ENCODE measurements at regions not wholly inside any gene's neighbourhood (a gene's known extent, or its start where the extent isn't known, plus 50 kb on each side); places are given as distances from the start of the nearest gene placed in this dataset.

DNA sequence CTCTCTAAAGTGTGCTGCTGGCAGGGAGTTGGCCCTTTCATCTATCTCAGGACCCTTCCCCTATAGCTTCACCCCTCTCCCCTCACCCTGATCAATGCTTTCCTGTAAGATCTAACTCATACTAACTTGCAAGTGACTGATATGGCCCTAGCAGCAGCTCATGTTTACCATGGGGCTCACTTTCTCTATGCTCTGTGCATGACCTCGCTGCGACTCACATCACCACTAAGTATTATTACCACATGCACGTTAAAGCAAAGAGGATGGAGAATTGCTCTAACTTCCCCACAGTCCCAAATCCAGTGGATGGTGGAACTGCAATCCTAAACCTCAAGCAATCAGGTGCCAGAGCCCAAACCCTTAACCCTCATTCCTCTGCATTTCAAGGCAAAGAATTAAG, 626.6 kb downstream of the MID1IP1 start:
- TF ChIP-seq, protein P1, sequence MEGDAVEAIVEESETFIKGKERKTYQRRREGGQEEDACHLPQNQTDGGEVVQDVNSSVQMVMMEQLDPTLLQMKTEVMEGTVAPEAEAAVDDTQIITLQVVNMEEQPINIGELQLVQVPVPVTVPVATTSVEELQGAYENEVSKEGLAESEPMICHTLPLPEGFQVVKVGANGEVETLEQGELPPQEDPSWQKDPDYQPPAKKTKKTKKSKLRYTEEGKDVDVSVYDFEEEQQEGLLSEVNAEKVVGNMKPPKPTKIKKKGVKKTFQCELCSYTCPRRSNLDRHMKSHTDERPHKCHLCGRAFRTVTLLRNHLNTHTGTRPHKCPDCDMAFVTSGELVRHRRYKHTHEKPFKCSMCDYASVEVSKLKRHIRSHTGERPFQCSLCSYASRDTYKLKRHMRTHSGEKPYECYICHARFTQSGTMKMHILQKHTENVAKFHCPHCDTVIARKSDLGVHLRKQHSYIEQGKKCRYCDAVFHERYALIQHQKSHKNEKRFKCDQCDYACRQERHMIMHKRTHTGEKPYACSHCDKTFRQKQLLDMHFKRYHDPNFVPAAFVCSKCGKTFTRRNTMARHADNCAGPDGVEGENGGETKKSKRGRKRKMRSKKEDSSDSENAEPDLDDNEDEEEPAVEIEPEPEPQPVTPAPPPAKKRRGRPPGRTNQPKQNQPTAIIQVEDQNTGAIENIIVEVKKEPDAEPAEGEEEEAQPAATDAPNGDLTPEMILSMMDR (conservative IDR thresholded peaks at IDR 0.05; ENCODE audit: low read depth, low read length): no peak
- TF ChIP-seq EZH2 (IDR thresholded peaks at IDR 0.05; ENCODE audit: low read length, unreplicated experiment): no peak
